ENCODE measurements at regions not wholly inside any gene's neighbourhood (a gene's known extent, or its start where the extent isn't known, plus 50 kb on each side); places are given as distances from the start of the nearest gene placed in this dataset.

GRCh38 chr1:4421986-4422385 lies 232.4 kb upstream of the AJAP1 start:
- Histone ChIP-seq H3K9me3 (ENCODE audit: insufficient read depth, low read length) (peaks cover 17% of the 10 kb centered on the region), H3K9ac (ENCODE audit: insufficient read length, low read depth) (no peak overlapping the region), H3K36me3 (ENCODE audit: insufficient read depth, insufficient read length, low read length) (no peaks in the 10 kb centered on the region), H3K27me3 (ENCODE audit: insufficient read depth, insufficient read length) (no peaks in the 10 kb centered on the region), H3K4me3 (ENCODE audit: insufficient read length, low read depth) (no peak overlapping the region), H3K4me1 (ENCODE audit: insufficient read depth, insufficient read length) (peaks cover 5% of the 10 kb centered on the region)
- TF ChIP-seq ZNF274 (IDR thresholded peaks at IDR 0.05; ENCODE audit: low read depth, low read length) (no peak), YY1 (IDR thresholded peaks at IDR 0.05; ENCODE audit: insufficient read depth, insufficient read length) (no peak), SUZ12 (IDR thresholded peaks at IDR 0.05; ENCODE audit: extremely low read depth, insufficient read depth, insufficient read length) (no peak)
- DNase-seq (ENCODE audit: low read depth, low spot score): no peak

- Histone ChIP-seq H3K4me3 (ENCODE audit: insufficient read length, low read depth) (no peak overlapping the region), H3K9ac (ENCODE audit: insufficient read length, low read depth) (no peak overlapping the region), H3K27me3 (ENCODE audit: insufficient read depth, insufficient read length) (no peaks in the 10 kb centered on the region), H3K36me3 (ENCODE audit: insufficient read depth, insufficient read length, low read length) (no peaks in the 10 kb centered on the region), H3K9me3 (ENCODE audit: insufficient read depth, low read length) (peaks cover 17% of the 10 kb centered on the region), H3K4me1 (ENCODE audit: insufficient read depth, insufficient read length) (peaks cover 5% of the 10 kb centered on the region)
- peak; percentile 16 for DNase-seq (ENCODE audit: low read depth, low spot score)
- TF ChIP-seq YY1 (IDR thresholded peaks at IDR 0.05; ENCODE audit: insufficient read depth, insufficient read length) (no peak), SUZ12 (IDR thresholded peaks at IDR 0.05; ENCODE audit: extremely low read depth, insufficient read depth, insufficient read length) (no peak), ZNF274 (IDR thresholded peaks at IDR 0.05; ENCODE audit: low read depth, low read length) (no peak)
Observed at GRCh38 chr1:4422504-4423289, 231.7 kb upstream of the AJAP1 start.

GRCh38 chr1:4424254-4424653 lies 230.2 kb upstream of the AJAP1 start:
- H3K36me3 ChIP-seq (ENCODE audit: insufficient read depth, insufficient read length, low read length): no peaks in the 10 kb centered on the region
- H3K4me1 ChIP-seq (ENCODE audit: insufficient read depth, insufficient read length): peaks cover 5% of the 10 kb centered on the region
- no peak overlapping the region for H3K4me3 ChIP-seq (ENCODE audit: insufficient read length, low read depth)
- no peak for TF ChIP-seq ZNF274 (IDR thresholded peaks at IDR 0.05; ENCODE audit: low read depth, low read length)
- TF ChIP-seq YY1 (IDR thresholded peaks at IDR 0.05; ENCODE audit: insufficient read depth, insufficient read length): no peak
- TF ChIP-seq SUZ12 (IDR thresholded peaks at IDR 0.05; ENCODE audit: extremely low read depth, insufficient read depth, insufficient read length): no peak
- no peak overlapping the region for H3K9ac ChIP-seq (ENCODE audit: insufficient read length, low read depth)
- no peaks in the 10 kb centered on the region for H3K27me3 ChIP-seq (ENCODE audit: insufficient read depth, insufficient read length)
- no peak for DNase-seq (ENCODE audit: low read depth, low spot score)
- peaks cover 15% of the 10 kb centered on the region for H3K9me3 ChIP-seq (ENCODE audit: insufficient read depth, low read length)

- Histone ChIP-seq H3K27me3 (ENCODE audit: insufficient read depth, insufficient read length) (no peaks in the 10 kb centered on the region), H3K4me1 (ENCODE audit: insufficient read depth, insufficient read length) (peaks cover 5% of the 10 kb centered on the region), H3K9ac (ENCODE audit: insufficient read length, low read depth) (no peak overlapping the region), H3K9me3 (ENCODE audit: insufficient read depth, low read length) (peaks cover 10% of the 10 kb centered on the region), H3K36me3 (ENCODE audit: insufficient read depth, insufficient read length, low read length) (no peaks in the 10 kb centered on the region), H3K4me3 (ENCODE audit: insufficient read length, low read depth) (no peak overlapping the region)
- no peak for DNase-seq (ENCODE audit: low read depth, low spot score)
- TF ChIP-seq SUZ12 (IDR thresholded peaks at IDR 0.05; ENCODE audit: extremely low read depth, insufficient read depth, insufficient read length): no peak
- no peak for TF ChIP-seq ZNF274 (IDR thresholded peaks at IDR 0.05; ENCODE audit: low read depth, low read length)
- no peak for TF ChIP-seq YY1 (IDR thresholded peaks at IDR 0.05; ENCODE audit: insufficient read depth, insufficient read length)
Observed at GRCh38 chr1:4424766-4425165, 229.6 kb upstream of the AJAP1 start.

- no peak for TF ChIP-seq ZNF274 (IDR thresholded peaks at IDR 0.05; ENCODE audit: low read depth, low read length)
- no peak for TF ChIP-seq YY1 (IDR thresholded peaks at IDR 0.05; ENCODE audit: insufficient read depth, insufficient read length)
- no peak for TF ChIP-seq SUZ12 (IDR thresholded peaks at IDR 0.05; ENCODE audit: extremely low read depth, insufficient read depth, insufficient read length)
- H3K4me3 ChIP-seq (ENCODE audit: insufficient read length, low read depth): no peak overlapping the region
- H3K27me3 ChIP-seq (ENCODE audit: insufficient read depth, insufficient read length): no peaks in the 10 kb centered on the region
- H3K9me3 ChIP-seq (ENCODE audit: insufficient read depth, low read length): 0 out of 2 replicates have a peak, but pooled peaks cover under 1% of the 10 kb centered on the region
- DNase-seq (ENCODE audit: low read depth, low spot score): peak; percentile 49
- peaks cover 5% of the 10 kb centered on the region for H3K4me1 ChIP-seq (ENCODE audit: insufficient read depth, insufficient read length)
- H3K36me3 ChIP-seq (ENCODE audit: insufficient read depth, insufficient read length, low read length): no peaks in the 10 kb centered on the region
- no peak overlapping the region for H3K9ac ChIP-seq (ENCODE audit: insufficient read length, low read depth)
Observed at GRCh38 chr1:4425892-4426291, 228.5 kb upstream of the AJAP1 start.

- H3K4me1 ChIP-seq (ENCODE audit: insufficient read depth, insufficient read length): peaks cover 2% of the 10 kb centered on the region
- no peaks in the 10 kb centered on the region for H3K27me3 ChIP-seq (ENCODE audit: insufficient read depth, insufficient read length)
- no peak overlapping the region for H3K4me3 ChIP-seq (ENCODE audit: insufficient read length, low read depth)
- no peaks in the 10 kb centered on the region for H3K9me3 ChIP-seq (ENCODE audit: insufficient read depth, low read length)
- no peak for TF ChIP-seq ZNF274 (IDR thresholded peaks at IDR 0.05; ENCODE audit: low read depth, low read length)
- TF ChIP-seq SUZ12 (IDR thresholded peaks at IDR 0.05; ENCODE audit: extremely low read depth, insufficient read depth, insufficient read length): no peak
- no peak for TF ChIP-seq YY1 (IDR thresholded peaks at IDR 0.05; ENCODE audit: insufficient read depth, insufficient read length)
- H3K36me3 ChIP-seq (ENCODE audit: insufficient read depth, insufficient read length, low read length): no peaks in the 10 kb centered on the region
- DNase-seq (ENCODE audit: low read depth, low spot score): no peak
- no peak overlapping the region for H3K9ac ChIP-seq (ENCODE audit: insufficient read length, low read depth)
Observed at GRCh38 chr1:4428711-4429110, 225.7 kb upstream of the AJAP1 start.

GRCh38 chr1:4430406-4431365 lies 223.7 kb upstream of the AJAP1 start:
- Histone ChIP-seq H3K4me3 (ENCODE audit: insufficient read length, low read depth) (no peak overlapping the region), H3K9ac (ENCODE audit: insufficient read length, low read depth) (no peak overlapping the region), H3K4me1 (ENCODE audit: insufficient read depth, insufficient read length) (peaks cover 2% of the 10 kb centered on the region), H3K36me3 (ENCODE audit: insufficient read depth, insufficient read length, low read length) (no peaks in the 10 kb centered on the region), H3K9me3 (ENCODE audit: insufficient read depth, low read length) (no peaks in the 10 kb centered on the region), H3K27me3 (ENCODE audit: insufficient read depth, insufficient read length) (no peaks in the 10 kb centered on the region)
- TF ChIP-seq ZNF274 (IDR thresholded peaks at IDR 0.05; ENCODE audit: low read depth, low read length): no peak
- no peak for TF ChIP-seq SUZ12 (IDR thresholded peaks at IDR 0.05; ENCODE audit: extremely low read depth, insufficient read depth, insufficient read length)
- TF ChIP-seq YY1 (IDR thresholded peaks at IDR 0.05; ENCODE audit: insufficient read depth, insufficient read length): no peak
- no peak for DNase-seq (ENCODE audit: low read depth, low spot score)

All from NT2/D1 (cell line).